Uterus (tissue), 3 donors: ENCODE measurements at regions not wholly inside any gene's neighbourhood (a gene's known extent, or its start where the extent isn't known, plus 50 kb on each side); places are given as distances from the start of the nearest gene placed in this dataset.

Experiments
- DNase-seq, 2 donors: peaks; one replicate each; pipeline ENCODE4 v3.0.0-alpha.2; 2019 to 2020
- H3K27ac ChIP-seq, 2 donors: fragments of 200-600 bp; sonication (generic); 1 replicate in 1 of 2; 2 replicates in 1 of 2; pipeline ENCODE4 v1.5.1; 2016 to 2018
- H3K27me3 ChIP-seq, 2 donors: fragments of 200-600 bp; sonication (generic); one replicate each; pipeline ENCODE4 v1.5.1; 2018 to 2019; ENCODE audit warnings: control low read depth in 1 of 2
- H3K36me3 ChIP-seq, 2 donors: fragments of 200-600 bp; sonication (generic); one replicate each; pipeline ENCODE4 v1.5.1; 2019; ENCODE audit warnings: control low read depth in 1 of 2
- H3K4me1 ChIP-seq, 2 donors: fragments of 200-600 bp; sonication (generic); one replicate each; pipeline ENCODE4 v1.5.1; 2018 to 2019; ENCODE audit warnings: control low read depth in 1 of 2
- H3K4me3 ChIP-seq, 2 donors: fragments of 200-600 bp; sonication (generic); 1 replicate in 1 of 2; 2 replicates in 1 of 2; pipeline ENCODE4 v1.5.1; 2018 to 2019; ENCODE audit warnings: mild to moderate bottlenecking in 1 of 2
- H3K9me3 ChIP-seq, 2 donors: fragments of 200-600 bp; sonication (generic); one replicate each; pipeline ENCODE4 v1.5.1; 2019; ENCODE audit warnings: control low read depth in 1 of 2
- POLR2A ChIP-seq, 2 donors: fragments of 450-650 bp; IDR thresholded peaks; one replicate each; pipeline ENCODE4 v1.6.1; 2016; ENCODE audit warnings: antibody characterized with exemption in 2 of 2, mild to moderate bottlenecking in 1 of 2, moderate library complexity in 1 of 2
- intact Hi-C: fragments of 100-400 bp; cut with DNase I; formaldehyde crosslinking; loops from one replicate; pipeline ENCODE4 v1.15.1; 2023; ENCODE audit warnings: low total_unique reads
- TF ChIP-seq, protein P1 (sequence below), 4 experiments: fragments of 200-600 bp in 2 of 4; fragments of 450-650 bp in 2 of 4; sonication (generic) in 2 of 4; IDR thresholded peaks; one replicate each; pipeline ENCODE4 v1.5.1; 2016 to 2019; ENCODE audit warnings: antibody characterized with exemption in 4 of 4, mild to moderate bottlenecking in 2 of 4, moderate library complexity in 1 of 4
- donor health status: DM: yes; HTN: yes; CAD: no.

DNA sequence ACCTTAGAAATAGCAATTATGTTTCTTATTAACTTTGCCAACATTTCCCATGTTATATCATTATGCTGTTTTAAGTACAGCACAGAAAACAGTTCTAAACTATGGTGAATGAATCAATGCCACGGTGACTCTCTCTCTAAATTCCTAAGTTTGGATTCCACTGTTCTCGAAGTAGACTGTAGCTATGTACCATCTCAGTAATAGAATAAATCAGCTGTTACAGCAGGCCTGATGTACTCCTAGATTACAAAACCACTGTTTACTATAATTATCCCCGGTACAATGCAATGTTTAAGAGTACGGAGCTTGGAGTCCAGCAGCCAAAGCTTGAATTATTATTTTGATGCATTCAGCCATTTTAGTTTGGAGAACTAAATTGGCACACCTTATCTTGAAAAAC is 476.3 kb upstream of the SLITRK1 start:
- no peak for DNase-seq
- H3K27me3 ChIP-seq = no peaks in the 10 kb centered on the region
- H3K4me1 ChIP-seq = no peaks in the 10 kb centered on the region
- H3K36me3 ChIP-seq = no peaks in the 10 kb centered on the region
- H3K9me3 ChIP-seq = no peaks in the 10 kb centered on the region
- no peak overlapping the region for H3K27ac ChIP-seq
- intact Hi-C loops = no loop called here
- no peak for TF ChIP-seq POLR2A (IDR thresholded peaks at IDR 0.05)
- TF ChIP-seq, protein P1, sequence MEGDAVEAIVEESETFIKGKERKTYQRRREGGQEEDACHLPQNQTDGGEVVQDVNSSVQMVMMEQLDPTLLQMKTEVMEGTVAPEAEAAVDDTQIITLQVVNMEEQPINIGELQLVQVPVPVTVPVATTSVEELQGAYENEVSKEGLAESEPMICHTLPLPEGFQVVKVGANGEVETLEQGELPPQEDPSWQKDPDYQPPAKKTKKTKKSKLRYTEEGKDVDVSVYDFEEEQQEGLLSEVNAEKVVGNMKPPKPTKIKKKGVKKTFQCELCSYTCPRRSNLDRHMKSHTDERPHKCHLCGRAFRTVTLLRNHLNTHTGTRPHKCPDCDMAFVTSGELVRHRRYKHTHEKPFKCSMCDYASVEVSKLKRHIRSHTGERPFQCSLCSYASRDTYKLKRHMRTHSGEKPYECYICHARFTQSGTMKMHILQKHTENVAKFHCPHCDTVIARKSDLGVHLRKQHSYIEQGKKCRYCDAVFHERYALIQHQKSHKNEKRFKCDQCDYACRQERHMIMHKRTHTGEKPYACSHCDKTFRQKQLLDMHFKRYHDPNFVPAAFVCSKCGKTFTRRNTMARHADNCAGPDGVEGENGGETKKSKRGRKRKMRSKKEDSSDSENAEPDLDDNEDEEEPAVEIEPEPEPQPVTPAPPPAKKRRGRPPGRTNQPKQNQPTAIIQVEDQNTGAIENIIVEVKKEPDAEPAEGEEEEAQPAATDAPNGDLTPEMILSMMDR (IDR thresholded peaks at IDR 0.05) = no peak
- H3K4me3 ChIP-seq = no peak overlapping the region

- DNase-seq = no peak
- Histone ChIP-seq H3K36me3 (no peaks in the 10 kb centered on the region), H3K27ac (no peak overlapping the region), H3K27me3 (peaks cover 0 to 3% of the 10 kb centered on the region in 2 donors), H3K4me3 (no peak overlapping the region), H3K9me3 (no peaks in the 10 kb centered on the region), H3K4me1 (no peaks in the 10 kb centered on the region)
- TF ChIP-seq, protein P1 (IDR thresholded peaks at IDR 0.05) = no peak
- TF ChIP-seq POLR2A (IDR thresholded peaks at IDR 0.05) = no peak
- intact Hi-C loops = no loop called here
Measured at GRCh38 chr13:84352946-84353345, 470.7 kb upstream of the SLITRK1 start.

DNA sequence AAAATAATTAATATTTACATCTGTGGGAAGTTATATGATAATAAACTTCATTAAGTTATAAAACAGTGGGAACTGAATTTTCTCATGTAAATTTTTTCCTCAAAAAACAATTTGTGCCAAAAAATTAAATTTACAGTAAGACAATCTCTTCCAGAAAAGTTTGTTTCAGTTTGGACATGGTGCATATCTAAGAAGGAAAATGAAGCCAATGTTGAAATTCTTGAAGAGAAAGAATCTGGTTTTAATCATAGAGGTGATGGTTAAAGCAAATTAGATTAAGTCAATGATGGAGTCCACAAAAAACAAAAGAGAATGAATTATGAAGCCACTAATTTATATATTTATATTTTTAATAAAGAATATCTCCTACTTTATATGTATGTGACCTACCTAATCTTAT is 457.2 kb upstream of the SLITRK1 start:
- no peak for TF ChIP-seq POLR2A (IDR thresholded peaks at IDR 0.05)
- TF ChIP-seq, protein P1 (IDR thresholded peaks at IDR 0.05) = no peak

DNA sequence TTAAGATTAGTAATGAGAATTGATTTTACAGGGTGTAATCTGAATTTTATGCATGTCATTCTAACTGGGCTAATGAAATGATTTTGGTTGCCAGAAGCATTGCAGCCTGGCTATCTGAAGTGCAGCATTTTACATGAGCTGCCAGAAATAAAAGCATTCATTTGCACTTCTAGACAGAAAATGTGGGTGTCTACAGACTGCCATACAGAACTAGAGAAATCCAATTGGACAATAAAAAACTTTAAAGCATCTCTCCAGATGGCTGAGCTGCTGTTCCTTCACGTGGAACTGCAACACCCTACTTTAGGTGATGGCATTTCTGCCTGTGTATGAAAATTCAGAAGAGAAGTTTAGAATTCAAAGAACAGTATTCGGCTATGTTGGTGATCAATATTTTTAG is 450.1 kb upstream of the SLITRK1 start:
- Histone ChIP-seq H3K27ac (no peak overlapping the region), H3K4me1 (no peaks in the 10 kb centered on the region), H3K9me3 (no peaks in the 10 kb centered on the region), H3K36me3 (no peaks in the 10 kb centered on the region), H3K27me3 (no peaks in the 10 kb centered on the region), H3K4me3 (no peak overlapping the region)
- intact Hi-C loops = no loop called here
- TF ChIP-seq POLR2A (IDR thresholded peaks at IDR 0.05) = no peak
- TF ChIP-seq, protein P1 (IDR thresholded peaks at IDR 0.05) = no peak
- DNase-seq = no peak

More for the DNA sequence above, 457.2 kb upstream of the SLITRK1 start:
- no peaks in the 10 kb centered on the region for H3K9me3 ChIP-seq
- no peak overlapping the region for H3K27ac ChIP-seq
- no peaks in the 10 kb centered on the region for H3K4me1 ChIP-seq
- H3K36me3 ChIP-seq = no peaks in the 10 kb centered on the region
- DNase-seq = no peak
- H3K4me3 ChIP-seq = no peak overlapping the region
- intact Hi-C loops = no loop called here
- H3K27me3 ChIP-seq = no peaks in the 10 kb centered on the region

DNA sequence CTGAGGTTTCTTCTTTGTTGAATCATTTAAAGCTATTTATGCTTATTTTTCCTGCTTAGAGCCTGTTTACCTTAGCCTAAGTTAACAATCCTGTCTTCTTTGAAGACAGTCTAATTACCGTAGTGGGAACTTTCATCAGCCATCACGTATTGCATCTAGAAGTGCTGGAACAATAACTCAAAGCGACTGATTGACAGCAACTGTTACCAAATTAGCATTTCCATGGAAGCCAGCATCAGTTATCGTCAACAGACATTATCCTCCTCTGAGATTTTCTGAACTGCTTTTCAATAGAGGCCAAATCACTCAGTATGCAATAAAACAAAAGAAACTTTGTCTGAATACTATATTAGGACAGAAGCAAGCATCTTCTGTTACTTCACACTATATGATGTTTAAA is 433.3 kb upstream of the SLITRK1 start:
- H3K9me3 ChIP-seq = no peaks in the 10 kb centered on the region
- TF ChIP-seq, protein P1 (IDR thresholded peaks at IDR 0.05) = no peak
- no peak for TF ChIP-seq POLR2A (IDR thresholded peaks at IDR 0.05)
- no peak overlapping the region for H3K27ac ChIP-seq
- H3K36me3 ChIP-seq = no peaks in the 10 kb centered on the region
- no peaks in the 10 kb centered on the region for H3K4me1 ChIP-seq
- no peak for DNase-seq
- intact Hi-C loops = no loop called here
- H3K27me3 ChIP-seq = no peaks in the 10 kb centered on the region
- H3K4me3 ChIP-seq = no peak overlapping the region
